Naive thymus-derived CD4-positive, alpha-beta T cell (primary cell): ENCODE measurements at regions not wholly inside any gene's neighbourhood (a gene's known extent, or its start where the extent isn't known, plus 50 kb on each side); places are given as distances from the start of the nearest gene placed in this dataset.

Source experiments
- ATAC-seq: fragments of 150-1000 bp; cut with Tn5 transposase; 2 replicates; pipeline ENCODE4 v1.10.0; 2021; ENCODE audit warnings: mild to moderate bottlenecking, moderate library complexity
- CTCF ChIA-PET: fragments of 350-600 bp; sonication (Branson Sonifier 250); formaldehyde crosslinking; loops from one replicate; lab custom pipeline; 2021; ENCODE audit warnings: antibody characterized with exemption; lab: Charles Lee
- POLR2A ChIA-PET: fragments of 350-600 bp; sonication (Branson Sonifier 250); formaldehyde crosslinking; loops from one replicate; lab custom pipeline; 2021; ENCODE audit warnings: antibody characterized with exemption, inconsistent platforms; lab: Charles Lee
- DNase-seq, 9 donors: peaks; one replicate each; pipeline versions ENCODE4 v3.0.0 to v3.0.0-alpha.2; 2020 to 2022; ENCODE audit warnings: mixed read lengths in 1 of 9
- H3K27ac ChIP-seq: one replicate; pipeline ENCODE4 v1.7.0; 2013; ENCODE audit warnings: mild to moderate bottlenecking, low read depth, low read length, moderate library complexity
- H3K27me3 ChIP-seq, 2 donors: one replicate each; pipeline ENCODE4 v1.7.0; 2013; ENCODE audit warnings: low read length in 2 of 2, mild to moderate bottlenecking in 2 of 2, moderate library complexity in 2 of 2; ENCODE audit not compliant: control insufficient read depth in 2 of 2, insufficient read depth in 2 of 2
- H3K36me3 ChIP-seq, 3 experiments: 1 replicate in 2 of 3; 2 replicates in 1 of 3; pipeline ENCODE4 v1.7.0; 2013; ENCODE audit warnings: low read length in 3 of 3, mild to moderate bottlenecking in 3 of 3, moderate library complexity in 1 of 3; ENCODE audit not compliant: insufficient read depth in 3 of 3, control insufficient read depth in 2 of 3
- H3K4me1 ChIP-seq, 2 donors: one replicate each; pipeline ENCODE4 v1.7.0; 2013; ENCODE audit warnings: low read length in 2 of 2, mild to moderate bottlenecking in 2 of 2, moderate library complexity in 1 of 2; ENCODE audit not compliant: control insufficient read depth in 2 of 2, insufficient read depth in 2 of 2
- H3K4me3 ChIP-seq: 2 replicates; pipeline ENCODE4 v1.7.0; 2013; ENCODE audit warnings: mild to moderate bottlenecking, low read length
- H3K9me3 ChIP-seq, 3 experiments: 1 replicate in 2 of 3; 2 replicates in 1 of 3; pipeline ENCODE4 v1.7.0; 2013; ENCODE audit warnings: low read length in 3 of 3; ENCODE audit not compliant: control insufficient read depth in 2 of 3
- H3K27ac Mint-ChIP-seq, 9 donors: one replicate each; pipeline ENCODE4 v1.8.0; 2020 to 2022; ENCODE audit warnings: mixed read lengths in 9 of 9, mild to moderate bottlenecking in 8 of 9, moderate library complexity in 5 of 9, inconsistent platforms in 2 of 9
- H3K27me3 Mint-ChIP-seq, 5 donors: one replicate each; pipeline ENCODE4 v1.8.0; 2021 to 2022; ENCODE audit warnings: mixed read lengths in 5 of 5, mild to moderate bottlenecking in 1 of 5
- H3K36me3 Mint-ChIP-seq, 5 donors: one replicate each; pipeline ENCODE4 v1.8.0; 2020 to 2022; ENCODE audit warnings: mixed read lengths in 5 of 5, mild to moderate bottlenecking in 3 of 5, inconsistent platforms in 1 of 5
- H3K4me1 Mint-ChIP-seq, 7 donors: one replicate each; pipeline ENCODE4 v1.8.0; 2020 to 2022; ENCODE audit warnings: mixed read lengths in 7 of 7, mild to moderate bottlenecking in 3 of 7, inconsistent platforms in 1 of 7
- H3K4me3 Mint-ChIP-seq, 10 donors: one replicate each; pipeline ENCODE4 v1.8.0; 2020 to 2022; ENCODE audit warnings: mild to moderate bottlenecking in 10 of 10, mixed read lengths in 10 of 10, moderate library complexity in 6 of 10, inconsistent platforms in 2 of 10
- H3K9me3 Mint-ChIP-seq, 11 donors: one replicate each; pipeline ENCODE4 v1.8.0; 2020 to 2022; ENCODE audit warnings: mixed read lengths in 11 of 11, mild to moderate bottlenecking in 4 of 11, inconsistent platforms in 1 of 11, moderate library complexity in 1 of 11
- intact Hi-C, 2 donors: fragments of 100-400 bp; cut with micrococcal nuclease; formaldehyde crosslinking; loops; one replicate each; pipeline ENCODE4 v1.15.1; 2023

DNA sequence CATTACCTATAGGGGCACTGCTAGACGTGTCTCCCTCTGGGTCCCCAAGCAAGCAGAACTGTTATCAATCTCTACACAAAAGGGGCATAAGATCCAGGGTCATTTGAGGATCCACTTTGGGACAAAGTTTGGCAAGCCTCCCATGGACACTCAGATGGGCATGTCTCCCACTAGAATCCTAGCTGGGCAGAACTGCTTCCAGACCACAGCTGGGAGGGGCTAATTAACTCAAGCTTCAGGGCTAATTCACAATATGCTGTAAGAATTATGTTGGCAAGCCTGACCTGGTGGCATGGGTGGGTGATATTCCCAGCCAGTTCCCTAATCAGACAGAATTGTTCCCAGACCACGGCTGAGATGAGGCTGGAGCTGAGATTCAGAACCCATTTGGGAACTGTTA, 738.4 kb upstream of the FZD8 start:
- H3K9me3 ChIP-seq = peaks cover 0 to 9% (median 0%) of the 10 kb centered on the region in 3 experiments
- H3K27me3 ChIP-seq = no peaks in the 10 kb centered on the region
- DNase-seq (no peak), ATAC-seq (no peak)
- H3K27me3 Mint-ChIP-seq = no peaks in the 10 kb centered on the region
- no peak overlapping the region for H3K4me3 ChIP-seq
- no peak overlapping the region for H3K27ac Mint-ChIP-seq
- H3K4me3 Mint-ChIP-seq = no peak overlapping the region
- H3K36me3 ChIP-seq = no peaks in the 10 kb centered on the region
- CTCF ChIA-PET = no interaction called here
- H3K27ac ChIP-seq = no peak overlapping the region
- peaks cover 0 to 24% (median 8%) of the 10 kb centered on the region in 11 donors for H3K9me3 Mint-ChIP-seq
- intact Hi-C loops = no loop called here
- POLR2A ChIA-PET = no interaction called here
- no peaks in the 10 kb centered on the region for H3K36me3 Mint-ChIP-seq
- H3K4me1 Mint-ChIP-seq = no peaks in the 10 kb centered on the region
- H3K4me1 ChIP-seq = no peaks in the 10 kb centered on the region

DNA sequence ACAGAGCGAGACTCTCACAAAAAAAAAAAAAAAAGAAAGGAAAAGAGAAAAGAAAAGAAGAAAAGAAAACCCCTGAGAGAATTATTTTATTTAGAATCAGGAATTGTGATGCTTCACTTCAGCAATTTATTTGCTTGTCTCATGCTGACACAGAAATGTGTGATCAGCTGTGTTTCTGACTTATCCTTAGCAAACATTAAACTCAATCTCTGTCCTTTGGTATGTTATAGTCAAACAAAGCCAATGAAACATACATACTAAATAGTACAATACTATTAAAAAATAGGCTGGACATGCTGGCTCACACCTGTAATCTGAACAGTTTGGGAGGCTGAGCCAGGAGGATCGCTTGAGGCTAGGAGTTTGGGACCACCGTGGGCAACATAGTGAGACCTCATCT, 733.0 kb upstream of the FZD8 start:
- intact Hi-C loops = no loop called here
- DNase-seq = no peak
- H3K4me1 ChIP-seq = no peaks in the 10 kb centered on the region
- no peaks in the 10 kb centered on the region for H3K27me3 Mint-ChIP-seq
- peaks cover 0 to 14% (median 6%) of the 10 kb centered on the region in 11 donors for H3K9me3 Mint-ChIP-seq
- ChIA-PET CTCF (no interaction called here), POLR2A (no interaction called here)
- no peaks in the 10 kb centered on the region for H3K4me1 Mint-ChIP-seq
- no peak overlapping the region for H3K4me3 ChIP-seq
- no peaks in the 10 kb centered on the region for H3K36me3 Mint-ChIP-seq
- H3K9me3 ChIP-seq = peaks cover 0 to 2% (median 0%) of the 10 kb centered on the region in 3 experiments
- no peak overlapping the region for H3K27ac ChIP-seq
- H3K4me3 Mint-ChIP-seq = no peak overlapping the region
- H3K27me3 ChIP-seq = no peaks in the 10 kb centered on the region
- ATAC-seq = no peak
- no peaks in the 10 kb centered on the region for H3K36me3 ChIP-seq
- H3K27ac Mint-ChIP-seq = no peak overlapping the region

DNA sequence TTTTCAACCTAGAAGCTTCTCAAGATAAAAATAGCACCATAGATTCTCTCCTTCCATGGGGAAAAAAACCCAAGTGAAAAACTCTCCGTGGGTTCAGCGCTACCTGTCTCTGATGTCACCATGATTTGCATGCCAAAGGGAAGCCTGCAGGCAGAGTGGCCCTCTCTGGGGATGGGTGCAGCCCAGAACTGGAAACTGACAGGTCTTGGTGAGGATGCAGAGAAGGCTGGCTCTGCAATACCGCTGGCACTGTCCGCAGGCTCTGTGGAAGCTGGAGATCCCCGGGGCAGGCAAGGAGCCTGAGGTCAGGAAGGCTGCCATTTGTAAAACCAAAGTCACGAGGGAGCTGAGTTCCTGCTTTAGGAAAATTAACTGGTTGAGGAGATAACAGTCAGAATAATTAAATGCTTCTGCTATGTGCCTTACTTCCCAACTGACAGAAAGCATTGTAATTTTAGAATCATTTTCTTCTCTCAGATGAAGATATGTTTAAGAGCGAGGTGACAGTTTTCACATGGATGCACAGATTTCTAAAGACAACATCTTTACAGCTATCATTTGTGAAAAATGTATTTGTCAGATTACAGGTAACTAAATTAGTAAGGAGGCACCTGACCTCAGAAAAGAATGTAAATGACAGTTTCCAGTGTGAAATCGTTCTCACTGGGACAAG, 731.5 kb upstream of the FZD8 start:
- Mint-ChIP-seq H3K27ac (no peak overlapping the region), H3K27me3 (no peaks in the 10 kb centered on the region), H3K4me1 (no peaks in the 10 kb centered on the region), H3K4me3 (no peak overlapping the region), H3K9me3 (peaks cover 0 to 18% (median 6%) of the 10 kb centered on the region in 11 donors), H3K36me3 (no peaks in the 10 kb centered on the region)
- Histone ChIP-seq H3K4me1 (no peaks in the 10 kb centered on the region), H3K27ac (no peak overlapping the region), H3K9me3 (no peaks in the 10 kb centered on the region), H3K4me3 (no peak overlapping the region), H3K36me3 (no peaks in the 10 kb centered on the region), H3K27me3 (no peaks in the 10 kb centered on the region)
- intact Hi-C loops = no loop called here
- no peak for DNase-seq
- POLR2A ChIA-PET = no interaction called here
- no peak for ATAC-seq
- CTCF ChIA-PET = no interaction called here

DNA sequence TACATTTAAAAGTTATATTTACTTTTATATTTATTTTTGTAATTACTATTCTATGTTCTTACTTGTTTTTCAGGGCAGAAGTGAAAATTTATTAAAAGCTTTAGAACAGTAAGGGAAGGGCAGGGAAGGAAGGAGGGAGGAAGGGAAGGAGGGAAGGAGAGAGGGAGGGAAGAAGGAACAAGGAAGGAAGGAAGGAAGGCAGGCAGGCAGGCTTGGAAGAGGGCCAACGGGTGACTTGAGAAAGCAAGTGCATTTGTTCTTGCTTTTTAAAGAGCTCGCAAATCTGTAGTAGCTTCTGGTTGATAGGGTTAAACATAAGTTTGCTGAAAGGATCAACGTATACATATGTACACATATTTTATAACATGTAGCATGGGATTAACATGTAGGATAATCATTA, 725.3 kb upstream of the FZD8 start:
- Histone ChIP-seq H3K27me3 (no peaks in the 10 kb centered on the region), H3K4me1 (no peaks in the 10 kb centered on the region), H3K27ac (no peak overlapping the region), H3K36me3 (no peaks in the 10 kb centered on the region), H3K4me3 (no peak overlapping the region), H3K9me3 (peaks cover 0 to 3% (median 0%) of the 10 kb centered on the region in 3 experiments)
- no peak for ATAC-seq
- CTCF ChIA-PET = no interaction called here
- Mint-ChIP-seq H3K9me3 (peaks cover 0 to 20% (median 10%) of the 10 kb centered on the region in 11 donors), H3K36me3 (no peaks in the 10 kb centered on the region), H3K4me1 (no peaks in the 10 kb centered on the region), H3K27ac (no peak overlapping the region), H3K27me3 (no peaks in the 10 kb centered on the region), H3K4me3 (no peak overlapping the region)
- POLR2A ChIA-PET = no interaction called here
- no peak for DNase-seq
- intact Hi-C loops = no loop called here

DNA sequence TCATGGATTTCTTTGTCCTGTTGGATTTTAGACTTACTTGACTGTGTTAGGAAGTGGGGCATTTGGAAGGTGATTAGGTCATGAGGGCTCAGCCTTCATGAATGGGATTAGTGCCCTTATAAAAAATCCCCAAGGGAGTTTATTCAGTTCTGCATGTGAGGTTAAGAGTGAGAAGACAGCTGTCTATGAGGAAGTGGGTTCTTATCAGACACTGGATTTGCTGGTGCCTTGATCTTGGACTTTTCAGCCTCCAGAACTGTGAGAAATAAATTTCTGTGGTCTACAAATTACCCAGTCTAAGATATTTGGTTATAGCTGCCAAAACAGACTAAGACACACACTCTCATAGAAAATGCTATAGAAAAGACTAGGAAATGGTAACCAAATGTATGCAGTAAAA, 724.7 kb upstream of the FZD8 start:
- H3K27ac Mint-ChIP-seq = no peak overlapping the region
- peaks cover 0 to 3% (median 0%) of the 10 kb centered on the region in 3 experiments for H3K9me3 ChIP-seq
- DNase-seq = no peak
- H3K36me3 Mint-ChIP-seq = no peaks in the 10 kb centered on the region
- no peaks in the 10 kb centered on the region for H3K27me3 Mint-ChIP-seq
- peaks cover 0 to 15% (median 7%) of the 10 kb centered on the region in 11 donors for H3K9me3 Mint-ChIP-seq
- no peaks in the 10 kb centered on the region for H3K36me3 ChIP-seq
- ChIA-PET POLR2A (no interaction called here), CTCF (no interaction called here)
- H3K27ac ChIP-seq = no peak overlapping the region
- H3K4me3 ChIP-seq = no peak overlapping the region
- no peaks in the 10 kb centered on the region for H3K4me1 Mint-ChIP-seq
- no peak overlapping the region for H3K4me3 Mint-ChIP-seq
- intact Hi-C loops = no loop called here
- no peaks in the 10 kb centered on the region for H3K27me3 ChIP-seq
- no peaks in the 10 kb centered on the region for H3K4me1 ChIP-seq
- ATAC-seq = no peak

DNA sequence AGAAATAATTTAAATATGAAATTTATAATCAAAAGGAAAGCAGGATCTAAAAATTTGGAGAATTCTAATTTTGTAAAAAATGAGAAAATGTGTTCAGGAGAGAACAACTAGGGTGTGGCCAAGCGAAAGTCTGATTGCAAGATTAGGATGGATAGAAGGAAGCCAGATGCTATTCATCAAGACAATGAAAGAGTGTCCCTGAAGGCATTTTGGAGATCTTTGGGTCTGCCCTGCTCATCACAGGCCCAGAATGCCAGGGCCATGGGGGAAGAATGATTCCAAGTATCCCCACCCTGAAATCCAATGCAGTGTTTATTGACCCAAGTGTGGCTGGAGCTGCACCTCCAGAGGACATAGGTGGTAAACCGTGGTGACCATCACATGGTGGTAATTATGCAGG, 724.0 kb upstream of the FZD8 start:
- Histone ChIP-seq H3K4me3 (no peak overlapping the region), H3K4me1 (no peaks in the 10 kb centered on the region), H3K9me3 (peaks cover 0 to 3% (median 0%) of the 10 kb centered on the region in 3 experiments), H3K27me3 (no peaks in the 10 kb centered on the region), H3K36me3 (no peaks in the 10 kb centered on the region), H3K27ac (no peak overlapping the region)
- intact Hi-C loops = no loop called here
- H3K27ac Mint-ChIP-seq = no peak overlapping the region
- no peak overlapping the region for H3K4me3 Mint-ChIP-seq
- no peaks in the 10 kb centered on the region for H3K4me1 Mint-ChIP-seq
- no peak for DNase-seq
- POLR2A ChIA-PET = no interaction called here
- H3K36me3 Mint-ChIP-seq = no peaks in the 10 kb centered on the region
- H3K27me3 Mint-ChIP-seq = no peaks in the 10 kb centered on the region
- CTCF ChIA-PET = no interaction called here
- H3K9me3 Mint-ChIP-seq = peaks cover 0 to 15% (median 7%) of the 10 kb centered on the region in 11 donors
- ATAC-seq = no peak

DNA sequence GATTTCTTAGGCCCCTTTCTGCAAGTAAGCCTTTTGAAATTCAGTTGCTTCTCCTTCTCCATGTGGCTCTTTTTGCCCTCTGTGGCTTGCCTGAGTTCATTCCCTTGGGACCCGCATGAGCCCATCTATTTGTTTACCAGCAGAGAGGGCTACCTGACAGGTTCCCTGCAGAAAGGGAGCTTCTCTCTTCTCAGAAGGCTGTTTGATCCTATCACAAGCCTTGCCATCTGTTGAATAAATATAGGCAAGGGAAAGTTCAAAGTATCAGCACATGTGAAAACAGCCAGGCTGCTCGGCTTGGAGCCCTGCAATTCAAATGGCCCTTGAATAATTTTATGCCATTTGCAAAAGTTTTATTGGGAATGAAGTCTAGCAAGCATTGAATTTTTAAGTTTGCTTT, 720.2 kb upstream of the FZD8 start:
- no peaks in the 10 kb centered on the region for H3K4me1 ChIP-seq
- H3K27ac ChIP-seq = no peak overlapping the region
- CTCF ChIA-PET = no interaction called here
- H3K36me3 ChIP-seq = no peaks in the 10 kb centered on the region
- Mint-ChIP-seq H3K27me3 (no peaks in the 10 kb centered on the region), H3K9me3 (peaks cover 0 to 20% (median 6%) of the 10 kb centered on the region in 11 donors), H3K4me3 (no peak overlapping the region), H3K27ac (no peak overlapping the region), H3K4me1 (no peaks in the 10 kb centered on the region), H3K36me3 (no peaks in the 10 kb centered on the region)
- DNase-seq = no peak
- ATAC-seq = no peak
- intact Hi-C loops = no loop called here
- POLR2A ChIA-PET = no interaction called here
- H3K27me3 ChIP-seq = no peaks in the 10 kb centered on the region
- H3K4me3 ChIP-seq = no peak overlapping the region
- peaks cover 0 to 3% (median 0%) of the 10 kb centered on the region in 3 experiments for H3K9me3 ChIP-seq
